GM21619 (cell line): ENCODE measurements at regions not wholly inside any gene's neighbourhood (a gene's known extent, or its start where the extent isn't known, plus 50 kb on each side); places are given as distances from the start of the nearest gene placed in this dataset.
"Not testable (repeated sequence)": the region's sequence is repeated elsewhere in the genome, so short reads cannot be mapped to it uniquely, and the experiment has no call there.

Experiments used
- ATAC-seq: cut with Tn5 transposase; IDR thresholded peaks from one replicate; pipeline ENCODE4 v1.9.1; 2021; ENCODE audit not compliant: unreplicated experiment

- no peak for ATAC-seq
These were observed 51.2 kb upstream of the SEC16B start for GRCh38 chr1:178020968-178021640.

GRCh38 chr1:178021950-178022349 lies 52.1 kb upstream of the SEC16B start:
- no peak for ATAC-seq

DNA sequence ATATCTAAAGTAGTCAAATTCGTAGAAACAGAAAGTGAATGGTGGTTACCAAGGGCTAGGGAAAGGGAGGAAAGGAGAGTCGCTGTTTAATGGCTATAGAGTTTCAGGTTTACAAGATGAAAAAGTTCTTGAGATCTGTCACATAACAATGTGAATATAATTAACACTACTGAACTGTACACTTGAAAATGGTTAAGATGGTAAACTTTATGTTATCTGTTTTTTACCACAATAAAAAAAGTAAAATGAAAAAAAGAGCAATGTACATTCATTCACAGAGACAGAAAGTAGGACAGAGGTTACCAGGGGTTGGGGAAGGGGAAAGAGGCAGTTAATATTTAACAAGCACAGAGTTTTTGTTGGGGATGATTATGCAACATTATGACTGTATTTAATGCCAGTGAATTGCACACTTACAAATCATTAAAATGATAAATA lies 53.3 kb upstream of the SEC16B start:
- ATAC-seq, result peak; percentile 64

- ATAC-seq, result no peak
These were observed 54.6 kb upstream of the SEC16B start for GRCh38 chr1:178024504-178024903.

DNA sequence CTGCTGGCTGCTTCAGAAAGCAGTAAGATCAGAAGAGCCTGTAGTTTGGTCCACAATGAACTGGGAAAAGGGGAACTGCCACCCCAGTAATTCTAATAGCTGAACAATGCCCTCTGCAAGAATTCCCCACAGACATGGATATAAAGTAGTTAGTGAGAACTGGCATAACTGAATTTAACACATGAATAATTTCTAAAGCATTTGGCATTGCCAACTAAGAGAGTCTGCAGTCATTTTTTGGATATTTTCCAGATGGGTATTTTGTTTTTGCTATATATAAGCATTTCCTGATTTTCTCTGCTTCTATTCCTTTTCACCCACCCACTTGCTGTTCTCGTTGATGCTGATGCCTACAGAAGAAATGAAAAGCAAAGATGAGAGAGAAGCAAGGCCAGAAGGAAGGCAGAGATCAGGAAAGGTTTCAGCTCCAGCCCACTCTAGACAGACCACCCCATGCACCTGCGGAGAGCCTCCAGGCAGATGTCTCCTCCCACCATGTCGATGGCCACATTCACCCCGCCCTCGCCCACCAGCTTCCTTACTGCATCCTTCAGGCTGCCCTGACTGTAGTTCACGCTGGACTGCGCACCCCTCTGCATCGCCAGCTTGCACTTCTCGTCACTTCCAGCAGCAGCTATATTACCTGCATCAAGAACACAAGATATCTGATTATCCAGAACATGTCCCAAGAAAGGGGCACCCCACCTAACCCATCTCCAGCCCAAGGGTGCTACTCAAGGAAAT lies 55.9 kb upstream of the SEC16B start:
- no peak for ATAC-seq

- no peak for ATAC-seq
These were observed 59.1 kb upstream of the SEC16B start for GRCh38 chr1:178028841-178029481.

DNA sequence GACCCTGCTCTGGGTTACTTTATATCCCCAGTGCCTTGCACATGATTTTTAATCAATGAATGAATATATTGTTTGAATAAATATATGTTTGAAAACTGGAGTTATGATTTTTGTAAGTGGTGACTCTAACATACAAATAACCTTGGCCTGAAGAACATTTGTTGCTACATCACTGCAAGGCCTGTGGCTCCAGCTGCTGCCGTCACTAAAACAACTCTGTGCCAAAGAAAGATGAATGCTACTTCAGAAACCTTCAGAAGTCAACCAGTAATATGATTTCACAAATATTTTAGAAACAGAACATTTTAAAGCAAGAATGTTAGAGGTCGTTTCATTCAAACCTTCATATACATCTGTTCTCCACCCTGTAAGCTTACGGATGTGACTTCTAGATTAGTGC lies 60.6 kb upstream of the SEC16B start:
- ATAC-seq, result no peak

DNA sequence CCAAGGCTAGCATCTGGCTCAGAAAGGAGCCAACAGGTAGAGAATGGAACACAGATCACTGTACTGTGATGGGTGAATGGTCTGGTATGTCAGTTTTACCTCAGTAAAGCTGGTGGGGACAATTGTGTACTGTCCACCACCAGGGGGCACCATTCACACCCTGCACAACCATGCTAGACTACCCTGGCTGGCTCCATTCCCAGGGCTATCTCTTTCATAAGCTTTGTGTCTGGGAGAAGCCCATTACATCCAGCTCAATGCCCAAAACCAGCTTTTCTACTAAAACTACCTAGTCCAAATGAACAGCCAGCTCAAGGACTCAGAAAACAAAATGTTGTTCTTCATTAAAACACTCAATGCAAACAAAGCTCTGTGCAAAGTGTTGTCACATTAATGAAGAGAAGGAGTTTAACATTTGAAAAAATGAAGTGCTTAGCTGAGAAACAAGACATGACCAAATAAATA lies 62.0 kb upstream of the RASAL2 start:
- peak; percentile 93 for ATAC-seq

GRCh38 chr1:178033019-178033418 lies 60.9 kb upstream of the RASAL2 start:
- no peak for ATAC-seq

- ATAC-seq, result no peak
These were observed 59.2 kb upstream of the RASAL2 start for GRCh38 chr1:178034676-178035075.

DNA sequence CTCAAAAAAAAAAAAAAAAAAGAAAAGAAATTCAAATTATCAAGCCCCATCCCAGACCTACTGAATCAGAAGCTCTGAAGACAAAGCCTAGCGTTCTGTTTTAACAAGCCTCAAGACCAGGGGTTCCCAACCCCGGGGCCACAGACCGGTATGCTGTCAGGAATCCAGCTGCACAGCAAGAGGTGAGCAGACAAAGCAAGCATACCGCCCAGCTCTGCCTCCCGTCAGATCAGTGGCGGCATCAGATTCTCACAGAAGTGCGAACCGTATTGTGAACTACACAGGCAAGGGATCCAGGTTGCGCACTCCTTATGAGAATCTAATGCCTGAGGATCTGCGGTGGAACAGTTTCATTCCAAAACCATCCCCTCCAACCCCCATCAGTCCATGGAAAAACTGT lies 57.8 kb upstream of the RASAL2 start:
- no peak for ATAC-seq

DNA sequence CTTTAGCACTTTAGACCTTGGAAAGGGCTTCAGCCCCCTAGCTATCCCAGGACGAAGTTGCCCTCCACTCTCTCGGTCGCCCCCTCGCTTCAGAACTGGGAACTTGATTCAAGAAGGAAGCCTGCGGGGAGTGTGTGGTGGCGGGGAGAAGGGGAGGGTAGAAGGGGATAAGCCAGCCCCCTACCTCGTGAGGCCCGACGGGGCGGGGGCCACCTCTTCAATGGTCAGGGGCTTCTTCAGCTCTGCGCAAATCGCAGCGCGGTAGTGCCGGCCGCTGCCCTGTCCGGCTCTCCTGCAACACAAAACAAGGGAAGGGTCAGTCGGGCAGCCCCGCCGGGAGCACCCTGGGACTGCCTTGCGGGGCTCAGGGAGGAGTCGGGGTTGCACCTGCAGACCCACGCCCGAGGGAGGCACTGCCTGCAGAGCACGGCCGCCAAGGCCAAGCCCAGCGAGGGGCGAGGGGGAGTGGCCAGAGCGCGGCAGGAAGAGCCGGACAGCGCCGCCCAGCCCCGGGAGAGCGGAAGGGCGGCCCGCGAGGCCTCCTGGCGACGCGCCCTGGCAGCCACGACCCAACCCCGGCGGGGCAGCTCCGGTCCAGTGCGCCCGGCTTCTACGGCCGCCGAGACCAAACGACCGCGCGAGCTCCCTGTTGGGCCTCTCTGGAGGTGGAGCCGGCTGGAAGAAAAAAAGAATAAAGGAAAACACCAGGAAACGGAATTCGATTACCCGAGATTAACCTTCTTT lies 56.2 kb upstream of the RASAL2 start:
- ATAC-seq, result no peak

- no peak for ATAC-seq
These were observed 55.5 kb upstream of the RASAL2 start for GRCh38 chr1:178038372-178038771.

- no peak for ATAC-seq
These were observed 54.0 kb upstream of the RASAL2 start for GRCh38 chr1:178039891-178040290.

DNA sequence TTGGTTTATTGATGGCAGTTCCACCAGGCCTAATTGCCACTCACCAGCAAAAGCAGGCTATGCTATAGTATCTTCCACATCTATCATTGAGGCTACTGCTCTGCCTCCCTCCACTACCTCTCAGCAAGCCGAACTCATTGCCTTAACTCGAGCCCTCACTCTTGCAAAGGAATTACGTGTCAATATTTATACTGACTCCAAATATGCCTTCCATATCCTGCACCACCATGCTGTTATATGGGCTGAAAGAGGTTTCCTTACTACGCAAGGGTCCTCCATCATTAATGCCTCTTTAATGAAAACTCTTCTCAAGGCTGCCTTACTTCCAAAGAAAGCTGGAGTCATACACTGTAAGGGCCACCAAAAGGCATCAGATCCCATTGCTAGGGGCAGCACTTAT lies 50.0 kb upstream of the RASAL2 start:
- ATAC-seq, result not testable (repeated sequence)
